ENCODE measurements at regions not wholly inside any gene's neighbourhood (a gene's known extent, or its start where the extent isn't known, plus 50 kb on each side); places are given as distances from the start of the nearest gene placed in this dataset.

DNA sequence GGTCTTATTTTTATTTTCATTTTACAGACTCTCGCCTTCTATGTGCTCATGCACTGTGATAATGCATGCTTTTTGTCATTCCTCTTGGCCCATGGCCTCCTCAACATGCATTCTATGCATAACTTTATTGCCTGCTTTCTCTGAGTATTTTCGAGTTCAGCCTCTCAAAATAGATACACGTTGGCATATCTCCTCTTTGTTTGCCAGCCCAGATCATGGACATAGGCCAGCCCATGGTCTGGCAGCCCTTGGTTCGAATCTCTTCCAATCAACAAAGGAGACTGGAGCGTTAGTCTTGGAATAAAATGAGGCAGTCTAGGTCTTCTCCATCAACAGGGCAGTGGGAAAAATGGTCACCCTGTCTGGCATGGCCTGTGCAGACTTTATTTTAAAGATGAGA lies 279.5 kb upstream of the ADAMTS16 start:
- DNase-seq (ENCODE audit: low spot score in 2 of 2), result no peak
- 59 to 61% methylated on average over 5 of the region's 5 CpGs for WGBS, 2 donors
- intact Hi-C loops (cut with DNase I; ENCODE audit: low total_unique reads), result no loop called here
- no peak overlapping the region for H3K4me3 ChIP-seq (ENCODE audit: low read depth, poor library complexity, severe bottlenecking)
- TF ChIP-seq POLR2A (IDR thresholded peaks at IDR 0.05) (no peak), CTCF (IDR thresholded peaks at IDR 0.05) (no peak)

DNA sequence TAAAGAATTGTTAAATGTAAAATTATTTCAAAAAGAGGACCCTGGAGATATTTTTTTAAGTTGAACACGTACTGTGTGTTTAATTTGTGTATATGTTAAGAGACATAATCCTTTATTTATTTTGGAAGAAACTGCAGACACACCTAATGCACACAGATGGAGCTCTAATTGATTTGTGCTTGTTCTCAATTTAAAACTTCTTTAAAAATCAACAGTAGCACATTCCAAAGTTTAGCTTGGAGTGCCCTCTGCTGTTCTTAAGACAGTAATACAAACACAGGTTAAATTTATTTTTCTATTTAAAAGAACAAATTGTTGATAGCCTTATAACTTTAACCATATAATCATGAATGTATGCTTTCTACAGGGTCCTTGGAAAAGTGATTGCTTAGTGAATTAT lies 277.6 kb upstream of the ADAMTS16 start:
- intact Hi-C loops (cut with DNase I; ENCODE audit: low total_unique reads), result no loop called here
- TF ChIP-seq POLR2A (IDR thresholded peaks at IDR 0.05) (no peak), CTCF (IDR thresholded peaks at IDR 0.05) (no peak)
- 1 to 10% methylated on average over 1 of the region's 1 CpG for WGBS, 2 donors
- no peak for DNase-seq (ENCODE audit: low spot score in 2 of 2)
- H3K4me3 ChIP-seq (ENCODE audit: low read depth, poor library complexity, severe bottlenecking), result no peak overlapping the region

GRCh38 chr5:4866131-4866659 lies 273.9 kb upstream of the ADAMTS16 start:
- no peak overlapping the region for H3K4me3 ChIP-seq (ENCODE audit: low read depth, poor library complexity, severe bottlenecking)
- 95 to 97% methylated on average over 49 of the region's 49 CpGs for WGBS, 2 donors
- intact Hi-C loops (cut with DNase I; ENCODE audit: low total_unique reads), result no loop called here
- TF ChIP-seq CTCF (IDR thresholded peaks at IDR 0.05) (no peak), POLR2A (IDR thresholded peaks at IDR 0.05) (no peak)
- DNase-seq (ENCODE audit: low spot score in 2 of 2), result no peak

DNA sequence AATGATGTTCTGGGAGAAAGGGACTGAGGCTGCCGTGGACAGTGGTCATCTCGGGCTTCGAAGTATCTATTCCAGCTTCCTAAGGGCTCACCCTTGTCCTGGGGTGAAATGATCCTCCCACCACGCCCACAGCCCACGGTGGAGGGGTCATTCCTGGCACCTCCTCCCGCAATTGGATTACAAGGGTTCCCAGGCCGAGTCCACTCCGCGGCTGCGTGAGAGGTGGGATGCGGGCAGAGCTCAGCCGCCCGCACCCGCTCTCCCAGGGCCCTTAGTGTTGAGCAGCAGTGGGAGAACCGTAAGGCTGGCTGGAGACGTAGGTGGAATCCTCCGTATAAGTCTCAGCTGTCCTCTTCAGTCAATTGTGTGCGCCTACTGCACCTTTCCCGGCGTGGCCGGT lies 273.3 kb upstream of the ADAMTS16 start:
- no peak for DNase-seq (ENCODE audit: low spot score in 2 of 2)

DNA sequence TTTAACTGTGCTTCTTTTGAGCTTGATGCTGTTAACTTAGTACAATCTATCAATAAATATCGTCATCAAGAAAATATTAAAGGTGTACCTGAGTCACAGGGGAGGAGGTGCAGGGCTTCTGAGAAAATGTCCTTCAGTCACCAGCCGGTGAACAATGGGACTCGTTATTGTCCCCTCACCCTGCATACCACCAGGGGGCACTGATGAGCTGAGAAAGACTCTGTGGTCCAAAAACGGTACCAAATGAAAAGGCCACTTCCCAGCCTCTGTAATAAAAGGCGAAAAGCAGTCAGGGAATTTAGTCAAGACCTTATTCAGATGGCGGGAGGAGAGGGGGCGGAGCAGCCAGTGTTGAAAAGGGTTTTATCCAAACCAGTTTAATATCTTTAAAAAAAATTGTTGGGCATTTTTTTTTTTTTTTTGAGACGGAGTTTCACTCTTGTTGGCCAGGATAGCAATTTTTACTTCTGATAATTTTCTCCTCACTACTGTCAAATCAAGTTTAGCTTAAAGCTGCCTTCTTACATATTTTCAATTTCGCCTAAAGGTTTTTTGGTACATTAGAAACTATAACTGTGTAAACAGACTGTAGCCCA lies 271.9 kb upstream of the ADAMTS16 start:
- TF ChIP-seq POLR2A (IDR thresholded peaks at IDR 0.05), result no peak
- no peak for TF ChIP-seq CTCF (IDR thresholded peaks at IDR 0.05)
- intact Hi-C loops (cut with DNase I; ENCODE audit: low total_unique reads), result no loop called here
- no peak overlapping the region for H3K4me3 ChIP-seq (ENCODE audit: low read depth, poor library complexity, severe bottlenecking)
- no peak for DNase-seq (ENCODE audit: low spot score in 2 of 2)
- whole genome bisulfite sequencing, 2 donors, result 31 to 32% methylated on average over 9 of the region's 9 CpGs

More for the DNA sequence above, 273.3 kb upstream of the ADAMTS16 start:
- 96 to 98% methylated on average over 18 to 20 of the region's 21 CpGs for WGBS, 2 donors
- TF ChIP-seq CTCF (IDR thresholded peaks at IDR 0.05) (no peak), POLR2A (IDR thresholded peaks at IDR 0.05) (no peak)
- no peak overlapping the region for H3K4me3 ChIP-seq (ENCODE audit: low read depth, poor library complexity, severe bottlenecking)
- intact Hi-C loops (cut with DNase I; ENCODE audit: low total_unique reads), result no loop called here

- TF ChIP-seq POLR2A (IDR thresholded peaks at IDR 0.05) (no peak), CTCF (IDR thresholded peaks at IDR 0.05) (no peak)
Observed at GRCh38 chr5:4873652-4874051, 266.5 kb upstream of the ADAMTS16 start.

More at GRCh38 chr5:4873652-4874051, 266.5 kb upstream of the ADAMTS16 start:
- no peak overlapping the region for H3K4me3 ChIP-seq (ENCODE audit: low read depth, poor library complexity, severe bottlenecking)
- WGBS, 2 donors, result 75 to 81% methylated on average over 8 of the region's 8 CpGs
- intact Hi-C loops (cut with DNase I; ENCODE audit: low total_unique reads), result loop anchor here (10.0 kb wide), 1 partner anchor 541 kb away; no protein-coding TSS in a partner anchor
- no peak for DNase-seq (ENCODE audit: low spot score in 2 of 2)
